OCI-LY7 (cell line): ENCODE measurements at regions not wholly inside any gene's neighbourhood (a gene's known extent, or its start where the extent isn't known, plus 50 kb on each side); places are given as distances from the start of the nearest gene placed in this dataset.

Source experiments
- BruUV-seq: library from RNA; stranded (reverse); fragments of 400-500 nt; replicated peaks from 2 replicates; lab custom pipeline; 2021; lab: Mats Ljungman, UMichigan
- CTCF ChIA-PET: fragments of 300-600 bp; sonication (Branson Sonifier 250); formaldehyde crosslinking; loops from one replicate; lab custom pipeline; 2022; ENCODE audit warnings: antibody characterized with exemption; ENCODE audit not compliant: unreplicated experiment; lab: Charles Lee
- POLR2A ChIA-PET: fragments of 300-600 bp; sonication (Branson Sonifier 250); formaldehyde crosslinking; loops from one replicate; lab custom pipeline; 2022; ENCODE audit warnings: antibody characterized with exemption; lab: Charles Lee
- DNase-seq: peaks from one replicate; pipeline ENCODE4 v3.0.0-alpha.2; 2015; ENCODE audit warnings: low spot score
- H2AFZ ChIP-seq: fragments of 200-600 bp; sonication (generic), shearing (Covaris generic); 2 replicates; pipeline ENCODE4 v1.6.1; 2014; ENCODE audit warnings: mild to moderate bottlenecking, antibody characterized with exemption, low read length, moderate library complexity
- H3K27ac ChIP-seq: fragments of 200-600 bp; sonication (generic); 2 replicates; pipeline ENCODE4 v1.5.1; 2014; ENCODE audit warnings: mixed run types, low read depth, mild to moderate bottlenecking, moderate library complexity, low read length, inconsistent platforms; ENCODE audit not compliant: poor library complexity, severe bottlenecking
- H3K36me3 ChIP-seq: fragments of 200-600 bp; sonication (generic); 2 replicates; pipeline ENCODE4 v1.6.1; 2014; ENCODE audit warnings: mild to moderate bottlenecking, antibody characterized with exemption, low read length, moderate library complexity, mixed read lengths; ENCODE audit not compliant: insufficient read depth
- H3K4me1 ChIP-seq: fragments of 200-600 bp; sonication (generic); 2 replicates; pipeline ENCODE4 v1.5.1; 2014; ENCODE audit warnings: mild to moderate bottlenecking, low read length; ENCODE audit not compliant: insufficient read depth, poor library complexity, severe bottlenecking
- H3K4me2 ChIP-seq: fragments of 200-600 bp; sonication (generic); 2 replicates; pipeline ENCODE4 v1.6.1; 2014; ENCODE audit warnings: mild to moderate bottlenecking, low read length
- H3K4me3 ChIP-seq: fragments of 200-600 bp; sonication (generic); 2 replicates; pipeline ENCODE4 v1.5.1; 2014; ENCODE audit warnings: mild to moderate bottlenecking, low read depth, low read length; ENCODE audit not compliant: poor library complexity, severe bottlenecking
- H3K79me2 ChIP-seq: fragments of 200-600 bp; sonication (generic); 2 replicates; pipeline ENCODE4 v1.6.1; 2016; ENCODE audit warnings: low read depth, mild to moderate bottlenecking, low read length, moderate library complexity, mixed read lengths; ENCODE audit not compliant: insufficient read depth
- H3K9me2 ChIP-seq: fragments of 200-600 bp; sonication (generic); 2 replicates; pipeline ENCODE4 v1.6.1; 2016; ENCODE audit warnings: mild to moderate bottlenecking, low read length, mixed read lengths; ENCODE audit not compliant: insufficient read depth
- H3K9me3 ChIP-seq: fragments of 200-600 bp; sonication (generic); 2 replicates; pipeline ENCODE4 v1.6.1; 2014; ENCODE audit warnings: mild to moderate bottlenecking, mixed run types, low read length, mixed read lengths
- H4K20me1 ChIP-seq: fragments of 200-600 bp; sonication (generic); 2 replicates; pipeline ENCODE4 v1.6.1; 2014; ENCODE audit warnings: mild to moderate bottlenecking, antibody characterized with exemption, low read length, moderate library complexity, mixed read lengths; ENCODE audit not compliant: insufficient read depth
- EZH2phosphoT487 ChIP-seq: fragments of 200-600 bp; sonication (generic); IDR thresholded peaks from 2 replicates; pipeline ENCODE4 v1.6.1; 2018; ENCODE audit warnings: low read depth, borderline replicate concordance, mild to moderate bottlenecking, mixed run types, antibody characterized with exemption, low read length, moderate library complexity, mixed read lengths
- intact Hi-C: fragments of 100-400 bp; cut with micrococcal nuclease; formaldehyde crosslinking; loops from one replicate; pipeline ENCODE4 v1.10.0; 2022; ENCODE audit not compliant: unreplicated experiment
- TF ChIP-seq, protein P1 (sequence below): fragments of 200-600 bp; sonication (generic); conservative IDR thresholded peaks from 2 replicates; pipeline ENCODE4 v1.5.1; 2014; ENCODE audit warnings: mild to moderate bottlenecking, antibody characterized with exemption, low read length, moderate library complexity, mixed read lengths

- Histone ChIP-seq H3K9me2 (no peaks in the 10 kb centered on the region), H3K79me2 (no peaks in the 10 kb centered on the region), H3K4me3 (no peak overlapping the region), H4K20me1 (no peaks in the 10 kb centered on the region), H2AFZ (no peak overlapping the region), H3K9me3 (peaks cover 12% of the 10 kb centered on the region), H3K4me1 (no peaks in the 10 kb centered on the region), H3K4me2 (no peak overlapping the region), H3K36me3 (no peaks in the 10 kb centered on the region), H3K27ac (no peak overlapping the region)
- DNase-seq, result no peak
- ChIA-PET POLR2A (interaction anchor here (0.6 kb wide), 3 partner anchors 1058 to 1792 kb away, joined by 4 to 5 read pairs (median 4); no protein-coding TSS in a partner anchor), CTCF (no interaction called here)
- intact Hi-C loops, result loop anchor here (5.0 to 10.0 kb wide), 4 partner anchors 200 to 1192 kb away; no protein-coding TSS in a partner anchor
- TF ChIP-seq, protein P1, sequence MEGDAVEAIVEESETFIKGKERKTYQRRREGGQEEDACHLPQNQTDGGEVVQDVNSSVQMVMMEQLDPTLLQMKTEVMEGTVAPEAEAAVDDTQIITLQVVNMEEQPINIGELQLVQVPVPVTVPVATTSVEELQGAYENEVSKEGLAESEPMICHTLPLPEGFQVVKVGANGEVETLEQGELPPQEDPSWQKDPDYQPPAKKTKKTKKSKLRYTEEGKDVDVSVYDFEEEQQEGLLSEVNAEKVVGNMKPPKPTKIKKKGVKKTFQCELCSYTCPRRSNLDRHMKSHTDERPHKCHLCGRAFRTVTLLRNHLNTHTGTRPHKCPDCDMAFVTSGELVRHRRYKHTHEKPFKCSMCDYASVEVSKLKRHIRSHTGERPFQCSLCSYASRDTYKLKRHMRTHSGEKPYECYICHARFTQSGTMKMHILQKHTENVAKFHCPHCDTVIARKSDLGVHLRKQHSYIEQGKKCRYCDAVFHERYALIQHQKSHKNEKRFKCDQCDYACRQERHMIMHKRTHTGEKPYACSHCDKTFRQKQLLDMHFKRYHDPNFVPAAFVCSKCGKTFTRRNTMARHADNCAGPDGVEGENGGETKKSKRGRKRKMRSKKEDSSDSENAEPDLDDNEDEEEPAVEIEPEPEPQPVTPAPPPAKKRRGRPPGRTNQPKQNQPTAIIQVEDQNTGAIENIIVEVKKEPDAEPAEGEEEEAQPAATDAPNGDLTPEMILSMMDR, result no peak
- TF ChIP-seq EZH2phosphoT487, result no peak
- BruUV-seq, result no TSS peak
These were observed 77.4 kb upstream of the C1GALT1 start for GRCh38 chr7:7104971-7105370.

GRCh38 chr7:7105800-7106582, 76.4 kb upstream of the C1GALT1 start:
- H3K4me2 ChIP-seq, result no peak overlapping the region
- H3K27ac ChIP-seq, result no peak overlapping the region
- no peaks in the 10 kb centered on the region for H3K4me1 ChIP-seq
- no peaks in the 10 kb centered on the region for H4K20me1 ChIP-seq
- no peak overlapping the region for H2AFZ ChIP-seq
- ChIA-PET CTCF (no interaction called here), POLR2A (interaction anchor here (0.7 kb wide), 1 partner anchor 76 kb away, joined by 3 read pairs; no protein-coding TSS in a partner anchor)
- no peak overlapping the region for H3K4me3 ChIP-seq
- H3K79me2 ChIP-seq, result no peaks in the 10 kb centered on the region
- no TSS peak for BruUV-seq
- TF ChIP-seq, protein P1, result no peak
- TF ChIP-seq EZH2phosphoT487, result no peak
- intact Hi-C loops, result loop anchor here (10.0 kb wide), 2 partner anchors 199 to 1109 kb away; no protein-coding TSS in a partner anchor
- H3K9me2 ChIP-seq, result no peaks in the 10 kb centered on the region
- no peaks in the 10 kb centered on the region for H3K36me3 ChIP-seq
- H3K9me3 ChIP-seq, result peaks cover 12% of the 10 kb centered on the region
- DNase-seq, result no peak

- H3K4me2 ChIP-seq, result no peak overlapping the region
- H2AFZ ChIP-seq, result no peak overlapping the region
- H3K27ac ChIP-seq, result no peak overlapping the region
- no peak for TF ChIP-seq EZH2phosphoT487
- TF ChIP-seq, protein P1, result no peak
- ChIA-PET POLR2A (interaction anchor here (0.6 kb wide), 1 partner anchor 9 kb away, joined by 4 read pairs; no protein-coding TSS in a partner anchor), CTCF (no interaction called here)
- H3K4me3 ChIP-seq, result no peak overlapping the region
- no peaks in the 10 kb centered on the region for H3K4me1 ChIP-seq
- no peak for DNase-seq
- no TSS peak for BruUV-seq
- no peaks in the 10 kb centered on the region for H3K36me3 ChIP-seq
- peaks cover 12% of the 10 kb centered on the region for H3K9me3 ChIP-seq
- no peaks in the 10 kb centered on the region for H3K9me2 ChIP-seq
- no peaks in the 10 kb centered on the region for H3K79me2 ChIP-seq
- no peaks in the 10 kb centered on the region for H4K20me1 ChIP-seq
- intact Hi-C loops, result loop anchor here (10.0 kb wide), 2 partner anchors 196 to 1106 kb away; no protein-coding TSS in a partner anchor
These were observed 73.4 kb upstream of the C1GALT1 start for GRCh38 chr7:7108931-7109330.
